Lung (tissue), 11 donors: ENCODE measurements at regions not wholly inside any gene's neighbourhood (a gene's known extent, or its start where the extent isn't known, plus 50 kb on each side); places are given as distances from the start of the nearest gene placed in this dataset.

Source experiments
- ATAC-seq: fragments of 200-7000 bp; cut with Tn5 transposase; one replicate; pipeline ENCODE4 v1.9.1; 2020; ENCODE audit warnings: moderate number of reproducible peaks; ENCODE audit not compliant: insufficient read depth, low FRiP score
- DNase-seq, 3 donors: peaks; one replicate each; pipeline ENCODE4 v3.0.0-alpha.2; 2013 to 2017
- H3K27ac ChIP-seq, 2 donors: one replicate each; pipeline ENCODE4 v1.5.1; 2013; ENCODE audit warnings: mild to moderate bottlenecking in 2 of 2, moderate library complexity in 2 of 2, control low read depth in 1 of 2, inconsistent platforms in 1 of 2, low read depth in 1 of 2, low read length in 1 of 2
- H3K27me3 ChIP-seq, 3 donors: one replicate each; pipeline ENCODE4 v1.5.1; 2013; ENCODE audit warnings: low read length in 2 of 3; ENCODE audit not compliant: control insufficient read depth in 3 of 3, insufficient read depth in 3 of 3
- H3K36me3 ChIP-seq, 4 donors: one replicate each; pipeline ENCODE4 v1.5.1; 2013; ENCODE audit warnings: low read length in 4 of 4, mild to moderate bottlenecking in 1 of 4, moderate library complexity in 1 of 4; ENCODE audit not compliant: control insufficient read depth in 4 of 4, insufficient read depth in 4 of 4
- H3K4me1 ChIP-seq, 5 donors: one replicate each; pipeline ENCODE4 v1.5.1; 2013; ENCODE audit warnings: low read length in 5 of 5, mild to moderate bottlenecking in 2 of 5, moderate library complexity in 1 of 5; ENCODE audit not compliant: control insufficient read depth in 5 of 5, insufficient read depth in 5 of 5
- H3K4me3 ChIP-seq: one replicate; pipeline ENCODE4 v1.5.1; 2013; ENCODE audit warnings: mild to moderate bottlenecking, control low read depth, moderate library complexity
- H3K9ac ChIP-seq, 2 donors: one replicate each; pipeline ENCODE4 v1.5.1; 2013; ENCODE audit warnings: low read length in 2 of 2, control low read depth in 1 of 2; ENCODE audit not compliant: insufficient read depth in 1 of 2
- H3K9me3 ChIP-seq, 4 donors: one replicate each; pipeline ENCODE4 v1.5.1; 2013; ENCODE audit warnings: low read length in 3 of 4, mild to moderate bottlenecking in 1 of 4, moderate library complexity in 1 of 4; ENCODE audit not compliant: control insufficient read depth in 4 of 4, insufficient read depth in 3 of 4
- CTCF ChIP-seq: IDR thresholded peaks from 2 replicates; pipeline ENCODE4 v1.5.1; 2012; ENCODE audit warnings: mild to moderate bottlenecking; ENCODE audit errors: control extremely low read depth, extremely low read depth
- WGBS, 2 donors: extraction: QIAGEN DNeasy Blood & Tissue Kit; methylation state at CpG; one replicate each; pipeline ENCODE4 v1.1.7; 2013; 5-methylcytosine and 5-hydroxymethylcytosine counted together
- donor health status: control.
- donor health status: control.
- donor health status: Bipolar disorder and iron deficiency.
- donor health status: healthy.
- donor health status: DM: yes; HTN: yes; CAD: no.

- no peak for DNase-seq
- H3K4me1 ChIP-seq, result no peaks in the 10 kb centered on the region
- no peak overlapping the region for H3K4me3 ChIP-seq
- peaks cover 0 to 8% (median 0%) of the 10 kb centered on the region in 3 donors for H3K27me3 ChIP-seq
- H3K27ac ChIP-seq, result no peak overlapping the region
- TF ChIP-seq CTCF, result no peak
- WGBS, 2 donors, result 84 to 86% methylated on average over 3 of the region's 3 CpGs
- peaks cover 0 to 2% (median 0%) of the 10 kb centered on the region in 4 donors for H3K9me3 ChIP-seq
- no peaks in the 10 kb centered on the region for H3K36me3 ChIP-seq
- no peak for ATAC-seq
- no peak overlapping the region for H3K9ac ChIP-seq
These were observed 533.6 kb downstream of the GATA3 start for GRCh38 chr10:8588135-8588534.

- TF ChIP-seq CTCF, result no peak
- Histone ChIP-seq H3K27ac (no peak overlapping the region), H3K4me1 (no peaks in the 10 kb centered on the region), H3K4me3 (no peak overlapping the region), H3K9ac (no peak overlapping the region), H3K36me3 (no peaks in the 10 kb centered on the region), H3K27me3 (peaks cover 0 to 8% (median 0%) of the 10 kb centered on the region in 3 donors), H3K9me3 (peaks cover 0 to 2% (median 0%) of the 10 kb centered on the region in 4 donors)
- ATAC-seq, result no peak
- no peak for DNase-seq
These were observed 536.0 kb downstream of the GATA3 start for GRCh38 chr10:8590518-8590917.

GRCh38 chr10:8591640-8592039 is 537.2 kb downstream of the GATA3 start:
- Histone ChIP-seq H3K36me3 (no peaks in the 10 kb centered on the region), H3K4me1 (no peaks in the 10 kb centered on the region), H3K27me3 (peaks cover 0 to 4% (median 0%) of the 10 kb centered on the region in 3 donors), H3K9me3 (no peaks in the 10 kb centered on the region), H3K27ac (no peak overlapping the region), H3K4me3 (no peak overlapping the region), H3K9ac (no peak overlapping the region)
- no peak for TF ChIP-seq CTCF
- DNase-seq, result no peak
- 88 to 94% methylated on average over 7 of the region's 7 CpGs for WGBS, 2 donors
- no peak for ATAC-seq

- no peak for TF ChIP-seq CTCF
- Histone ChIP-seq H3K4me3 (no peak overlapping the region), H3K9ac (no peak overlapping the region), H3K4me1 (no peaks in the 10 kb centered on the region), H3K36me3 (no peaks in the 10 kb centered on the region), H3K27ac (no peak overlapping the region), H3K9me3 (no peaks in the 10 kb centered on the region), H3K27me3 (no peaks in the 10 kb centered on the region)
- no peak for ATAC-seq
- no peak for DNase-seq
- 91 to 93% methylated on average over 8 of the region's 8 CpGs for WGBS, 2 donors
These were observed 539.7 kb downstream of the GATA3 start for GRCh38 chr10:8594176-8594575.
